Hepatocyte (in vitro differentiated cells): ENCODE measurements at regions not wholly inside any gene's neighbourhood (a gene's known extent, or its start where the extent isn't known, plus 50 kb on each side); places are given as distances from the start of the nearest gene placed in this dataset.

ENCODE experiments used
- EZH2 ChIP-seq: fragments of 200-600 bp; sonication (generic); IDR thresholded peaks from 2 replicates; pipeline ENCODE4 v1.6.1; 2016; ENCODE audit warnings: antibody characterized with exemption, mild to moderate bottlenecking, borderline replicate concordance
- EZH2phosphoT487 ChIP-seq: fragments of 200-600 bp; sonication (generic); IDR thresholded peaks from one replicate; pipeline ENCODE4 v1.6.1; 2018; ENCODE audit warnings: antibody characterized with exemption, mild to moderate bottlenecking, low read depth, moderate library complexity; ENCODE audit not compliant: unreplicated experiment, severe bottlenecking

- TF ChIP-seq EZH2phosphoT487: no peak
- TF ChIP-seq EZH2: no peak
These were observed 103.7 kb upstream of the DPT start for GRCh38 chr1:168832661-168833060.
